ENCODE measurements at regions not wholly inside any gene's neighbourhood (a gene's known extent, or its start where the extent isn't known, plus 50 kb on each side); places are given as distances from the start of the nearest gene placed in this dataset.

DNA sequence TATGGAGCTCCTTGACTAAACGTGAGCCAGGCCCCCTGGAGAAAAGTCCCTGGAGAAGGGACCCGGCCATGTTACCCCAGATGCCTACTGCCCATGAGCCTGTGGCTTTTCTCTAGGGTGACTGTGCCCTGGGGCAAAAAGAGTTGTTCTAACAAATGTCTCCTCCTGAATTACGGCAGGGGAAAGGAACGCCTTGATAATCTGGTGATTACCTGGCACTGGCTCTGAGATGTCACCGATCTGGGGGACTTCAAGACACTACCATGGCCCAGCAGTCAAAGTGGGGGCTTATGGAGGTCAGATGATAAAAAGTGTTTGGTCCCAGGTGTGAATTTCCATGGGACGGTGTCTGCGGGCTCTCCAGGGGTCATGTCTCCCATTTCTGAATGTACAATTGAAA lies 140.7 kb downstream of the KLF13 start:
- H3K36me3 ChIP-seq (ENCODE audit: insufficient read depth, low read length) = no peaks in the 10 kb centered on the region
- no peak overlapping the region for H3K4me3 ChIP-seq (ENCODE audit: low read length)
- no peaks in the 10 kb centered on the region for H3K9me3 ChIP-seq (ENCODE audit: insufficient read depth, low read depth, low read length)
- H3K27ac ChIP-seq (ENCODE audit: low read depth, low read length) = no peak overlapping the region
- 90% methylated on average over 7 of the region's 7 CpGs for WGBS
- no peak overlapping the region for H3K9ac ChIP-seq (ENCODE audit: low read depth, low read length)
- no peaks in the 10 kb centered on the region; the same call in 1 of the 2 replicates for H3K27me3 ChIP-seq (ENCODE audit: insufficient read depth, low read length)
- H3K4me1 ChIP-seq (ENCODE audit: insufficient read depth, low read length) = no peaks in the 10 kb centered on the region

DNA sequence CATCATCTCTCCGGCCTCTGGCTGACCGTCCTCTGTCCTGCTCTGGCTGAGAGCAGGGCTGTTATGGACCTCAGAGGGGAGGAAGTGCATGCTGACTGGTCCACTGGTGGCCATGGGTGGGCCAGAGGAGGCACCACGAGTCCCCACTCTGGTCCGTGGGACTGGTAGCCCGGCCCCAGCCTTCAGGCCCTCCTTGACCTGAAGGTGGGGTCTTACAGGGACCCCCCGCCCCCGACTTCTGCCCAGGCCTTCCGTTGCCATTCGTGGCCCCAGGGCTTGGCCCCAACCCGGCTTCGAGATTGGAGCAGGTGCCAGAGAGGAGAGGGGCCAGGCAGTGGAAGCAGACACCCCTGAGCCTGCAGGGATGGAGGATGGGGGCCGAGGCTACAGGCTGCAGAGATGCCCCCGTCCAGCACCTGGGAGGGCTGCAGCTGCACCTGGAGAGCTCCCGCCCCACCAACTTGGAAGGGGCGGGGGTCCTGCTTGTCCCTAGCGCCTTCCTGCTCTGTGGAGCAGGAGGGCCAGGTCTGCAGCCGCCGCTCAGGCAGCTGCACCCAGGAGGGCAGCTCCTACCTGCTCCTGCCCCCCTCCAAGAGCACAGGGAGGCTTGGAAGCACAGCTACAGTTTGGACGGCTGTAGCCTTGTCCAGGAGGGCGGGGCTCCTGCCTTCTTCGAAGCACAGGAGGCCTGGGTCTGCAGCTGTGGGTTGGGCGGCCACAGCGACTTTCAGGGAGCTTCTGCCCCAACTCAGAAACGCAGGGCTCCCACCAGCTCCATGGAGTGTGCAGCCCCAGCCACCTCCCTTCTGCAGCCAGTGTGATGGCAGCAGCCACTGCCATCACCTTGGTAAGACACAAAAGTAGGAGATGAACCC lies 142.5 kb downstream of the KLF13 start:
- no peaks in the 10 kb centered on the region for H3K36me3 ChIP-seq (ENCODE audit: insufficient read depth, low read length)
- H3K4me1 ChIP-seq (ENCODE audit: insufficient read depth, low read length) = 0 out of 2 replicates have a peak, but pooled peaks cover 4% of the 10 kb centered on the region
- no peak overlapping the region for H3K9ac ChIP-seq (ENCODE audit: low read depth, low read length)
- no peak overlapping the region for H3K27ac ChIP-seq (ENCODE audit: low read depth, low read length)
- whole genome bisulfite sequencing = 90% methylated on average over 24 of the region's 24 CpGs
- no peak overlapping the region for H3K4me3 ChIP-seq (ENCODE audit: low read length)
- no peaks in the 10 kb centered on the region; the same call in 1 of the 2 replicates for H3K27me3 ChIP-seq (ENCODE audit: insufficient read depth, low read length)
- no peaks in the 10 kb centered on the region for H3K9me3 ChIP-seq (ENCODE audit: insufficient read depth, low read depth, low read length)

DNA sequence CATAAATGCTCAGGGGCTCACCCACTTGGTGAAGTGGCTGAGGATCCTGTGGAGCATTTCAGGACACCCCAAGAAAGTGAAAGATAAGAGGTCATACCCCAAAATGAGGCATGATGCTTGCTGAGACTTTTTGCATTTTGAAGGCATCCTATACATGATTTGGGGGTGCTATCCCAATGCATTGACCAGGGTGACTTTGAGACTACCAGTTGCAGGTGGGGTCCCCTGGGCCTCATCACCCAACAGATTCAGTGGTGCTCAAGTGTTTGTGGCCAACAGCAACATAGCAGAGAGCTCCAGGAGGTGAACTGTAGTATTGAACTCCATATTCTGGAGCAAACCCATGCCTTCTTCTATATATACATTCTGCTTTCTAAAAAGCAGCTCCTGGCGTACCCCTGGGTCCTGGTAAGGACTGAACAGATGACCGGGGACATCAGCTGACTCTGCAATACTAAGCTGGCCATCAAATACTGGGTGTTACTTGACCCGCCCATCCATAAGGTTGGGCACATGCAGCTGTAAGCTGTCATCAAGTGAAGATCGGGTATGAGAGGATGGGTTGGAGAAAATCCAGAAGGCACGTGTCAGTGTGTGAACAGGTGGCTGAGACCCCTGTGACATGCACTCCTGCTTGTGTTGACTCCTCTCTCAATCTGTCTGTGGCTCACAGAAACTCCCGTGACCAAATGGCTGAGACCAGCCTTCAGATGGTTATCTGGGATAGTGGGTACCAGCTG lies 143.3 kb downstream of the KLF13 start:
- Histone ChIP-seq H3K36me3 (ENCODE audit: insufficient read depth, low read length) (no peaks in the 10 kb centered on the region), H3K27me3 (ENCODE audit: insufficient read depth, low read length) (no peaks in the 10 kb centered on the region), H3K4me1 (ENCODE audit: insufficient read depth, low read length) (0 out of 2 replicates have a peak, but pooled peaks cover 4% of the 10 kb centered on the region), H3K4me3 (ENCODE audit: low read length) (no peak overlapping the region), H3K9ac (ENCODE audit: low read depth, low read length) (no peak overlapping the region), H3K9me3 (ENCODE audit: insufficient read depth, low read depth, low read length) (no peaks in the 10 kb centered on the region), H3K27ac (ENCODE audit: low read depth, low read length) (no peak overlapping the region)
- WGBS = 92% methylated on average over 6 of the region's 6 CpGs

DNA sequence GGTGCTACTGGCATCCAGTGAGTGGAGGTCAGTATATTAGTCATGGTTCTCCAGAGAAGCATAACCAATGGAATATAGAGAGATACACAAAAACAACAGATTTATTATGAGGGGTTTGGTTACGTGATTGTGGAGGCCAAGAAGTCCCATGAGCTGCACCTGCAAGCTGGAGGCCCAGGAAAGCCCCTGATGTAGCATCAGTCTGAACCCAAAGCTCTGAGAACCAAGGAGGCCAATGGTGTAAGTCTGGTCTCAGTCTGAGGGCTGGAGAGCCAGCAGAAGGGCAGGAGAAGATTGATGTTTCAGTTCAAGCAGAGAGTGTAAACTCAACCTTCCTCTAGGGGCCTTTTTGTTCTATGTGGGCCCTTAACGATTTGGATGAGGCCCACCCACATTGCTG lies 144.1 kb downstream of the KLF13 start:
- H3K4me3 ChIP-seq (ENCODE audit: low read length) = no peak overlapping the region
- WGBS = 75% methylated on average over 2 of the region's 2 CpGs
- H3K4me1 ChIP-seq (ENCODE audit: insufficient read depth, low read length) = 0 out of 2 replicates have a peak, but pooled peaks cover 4% of the 10 kb centered on the region
- no peaks in the 10 kb centered on the region for H3K9me3 ChIP-seq (ENCODE audit: insufficient read depth, low read depth, low read length)
- no peak overlapping the region for H3K27ac ChIP-seq (ENCODE audit: low read depth, low read length)
- no peak overlapping the region for H3K9ac ChIP-seq (ENCODE audit: low read depth, low read length)
- H3K27me3 ChIP-seq (ENCODE audit: insufficient read depth, low read length) = no peaks in the 10 kb centered on the region
- H3K36me3 ChIP-seq (ENCODE audit: insufficient read depth, low read length) = no peaks in the 10 kb centered on the region

DNA sequence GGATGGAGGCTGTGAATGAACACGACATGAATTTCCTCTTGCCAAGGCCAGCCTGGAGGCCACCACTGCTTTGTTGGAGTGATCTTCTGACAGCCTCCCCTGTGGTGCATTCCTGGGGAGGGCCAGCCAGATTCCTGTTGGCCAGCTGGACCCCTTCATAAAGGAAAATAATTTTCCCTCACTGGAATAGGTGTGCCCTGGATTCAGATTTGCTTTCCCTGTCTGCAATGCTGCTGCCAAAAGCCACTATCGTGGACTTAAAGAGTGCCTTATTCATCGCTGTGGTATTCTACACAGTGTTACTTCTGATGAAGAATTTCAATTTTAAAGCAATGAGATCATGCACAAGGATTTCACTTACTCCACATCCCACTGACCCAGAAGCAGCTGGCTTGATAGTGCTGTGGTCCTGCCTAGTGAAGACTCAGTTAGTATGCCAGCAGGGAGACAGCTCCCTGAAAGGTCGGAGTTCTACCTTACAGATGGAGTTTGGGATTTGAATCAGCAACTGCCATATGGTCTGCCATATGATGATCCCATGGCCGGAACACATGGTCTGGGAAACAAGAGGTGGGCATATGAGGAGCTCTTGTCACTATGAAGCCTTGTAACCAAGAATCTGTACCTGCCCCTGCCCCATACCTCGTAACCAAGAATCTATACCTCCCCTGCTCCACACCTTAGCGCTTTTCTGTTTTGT lies 145.2 kb downstream of the KLF13 start:
- WGBS = 94% methylated on average over 7 of the region's 7 CpGs
- no peak overlapping the region for H3K27ac ChIP-seq (ENCODE audit: low read depth, low read length)
- H3K9me3 ChIP-seq (ENCODE audit: insufficient read depth, low read depth, low read length) = no peaks in the 10 kb centered on the region
- H3K9ac ChIP-seq (ENCODE audit: low read depth, low read length) = no peak overlapping the region
- H3K36me3 ChIP-seq (ENCODE audit: insufficient read depth, low read length) = no peaks in the 10 kb centered on the region
- 0 out of 2 replicates have a peak, but pooled peaks cover 4% of the 10 kb centered on the region for H3K4me1 ChIP-seq (ENCODE audit: insufficient read depth, low read length)
- no peak overlapping the region for H3K4me3 ChIP-seq (ENCODE audit: low read length)
- H3K27me3 ChIP-seq (ENCODE audit: insufficient read depth, low read length) = no peaks in the 10 kb centered on the region

DNA sequence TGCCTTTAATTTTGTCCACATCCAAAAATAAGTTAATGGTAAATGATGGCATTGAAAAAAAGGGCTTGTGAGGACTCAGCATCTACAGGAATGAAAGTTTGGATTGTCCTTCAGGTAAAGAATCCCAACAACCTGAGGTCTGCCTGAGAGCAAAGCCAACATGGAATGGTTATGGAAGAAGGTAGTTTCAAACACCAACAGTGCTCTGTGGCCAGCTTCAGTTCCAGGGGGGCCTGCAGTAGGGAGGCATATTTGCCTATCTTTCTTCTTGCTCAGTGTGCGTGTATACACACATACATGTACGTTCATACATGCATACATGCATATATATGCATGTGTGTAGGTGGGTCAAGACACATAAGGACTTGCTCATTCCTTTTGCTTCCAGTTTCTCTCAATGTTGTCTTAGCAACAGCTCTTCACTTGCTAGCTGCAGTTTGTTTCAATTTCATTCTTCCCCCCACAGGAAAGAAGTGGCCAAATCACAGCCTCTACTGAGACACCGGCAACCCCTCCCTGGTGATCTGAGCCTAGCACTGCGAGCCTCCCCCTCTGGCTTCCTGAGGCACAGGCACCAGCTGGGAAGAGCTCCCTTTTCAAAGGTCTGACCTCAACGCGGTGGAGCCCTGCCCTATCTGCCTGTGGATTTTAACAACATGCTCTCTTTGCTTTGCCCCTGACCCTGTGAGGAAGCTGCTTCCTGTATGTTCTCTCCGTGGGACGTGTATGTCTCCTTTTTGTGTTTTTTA lies 146.2 kb downstream of the KLF13 start:
- Histone ChIP-seq H3K9ac (ENCODE audit: low read depth, low read length) (no peak overlapping the region), H3K4me1 (ENCODE audit: insufficient read depth, low read length) (0 out of 2 replicates have a peak, but pooled peaks cover 4% of the 10 kb centered on the region), H3K36me3 (ENCODE audit: insufficient read depth, low read length) (no peaks in the 10 kb centered on the region), H3K27ac (ENCODE audit: low read depth, low read length) (no peak overlapping the region), H3K9me3 (ENCODE audit: insufficient read depth, low read depth, low read length) (no peaks in the 10 kb centered on the region), H3K4me3 (ENCODE audit: low read length) (no peak overlapping the region), H3K27me3 (ENCODE audit: insufficient read depth, low read length) (no peaks in the 10 kb centered on the region)
- WGBS = 44% methylated on average over 7 of the region's 8 CpGs

DNA sequence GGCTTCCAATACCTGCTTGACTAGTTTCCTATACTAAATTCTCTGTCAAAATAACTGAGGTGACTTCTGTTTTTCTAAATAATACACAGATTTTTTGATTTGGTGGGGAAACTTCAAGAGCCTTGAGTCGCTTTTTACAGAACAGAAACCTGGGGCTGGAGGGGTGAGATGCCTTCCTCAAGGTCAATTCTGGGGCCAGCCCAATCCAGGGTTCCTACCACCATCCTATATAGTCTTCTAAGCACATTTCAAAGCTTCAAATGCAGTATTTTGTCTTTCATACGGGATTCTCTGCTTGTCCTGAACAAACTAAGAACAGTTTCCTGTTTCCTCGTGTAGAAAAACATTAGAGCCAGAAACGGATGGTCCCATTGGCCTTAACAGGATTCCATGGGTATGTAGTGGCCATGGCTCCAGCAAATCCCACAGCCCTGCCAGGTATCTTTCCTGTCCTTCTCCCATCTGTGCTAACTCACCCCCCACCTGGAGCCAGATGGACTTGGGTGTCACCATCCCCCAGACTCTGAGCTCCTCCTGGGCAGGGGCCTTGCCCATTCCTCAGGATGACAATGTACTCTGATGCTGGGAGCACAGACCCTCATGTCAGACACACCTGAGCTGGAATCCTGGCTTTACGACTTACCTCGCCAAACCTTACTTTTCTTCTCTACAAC lies 146.9 kb downstream of the KLF13 start:
- 0 out of 2 replicates have a peak, but pooled peaks cover 4% of the 10 kb centered on the region for H3K4me1 ChIP-seq (ENCODE audit: insufficient read depth, low read length)
- no peak overlapping the region for H3K4me3 ChIP-seq (ENCODE audit: low read length)
- H3K36me3 ChIP-seq (ENCODE audit: insufficient read depth, low read length) = no peaks in the 10 kb centered on the region
- WGBS = 79% methylated on average over 6 of the region's 6 CpGs
- H3K27ac ChIP-seq (ENCODE audit: low read depth, low read length) = no peak overlapping the region
- H3K27me3 ChIP-seq (ENCODE audit: insufficient read depth, low read length) = no peaks in the 10 kb centered on the region
- H3K9ac ChIP-seq (ENCODE audit: low read depth, low read length) = no peak overlapping the region
- no peaks in the 10 kb centered on the region for H3K9me3 ChIP-seq (ENCODE audit: insufficient read depth, low read depth, low read length)

DNA sequence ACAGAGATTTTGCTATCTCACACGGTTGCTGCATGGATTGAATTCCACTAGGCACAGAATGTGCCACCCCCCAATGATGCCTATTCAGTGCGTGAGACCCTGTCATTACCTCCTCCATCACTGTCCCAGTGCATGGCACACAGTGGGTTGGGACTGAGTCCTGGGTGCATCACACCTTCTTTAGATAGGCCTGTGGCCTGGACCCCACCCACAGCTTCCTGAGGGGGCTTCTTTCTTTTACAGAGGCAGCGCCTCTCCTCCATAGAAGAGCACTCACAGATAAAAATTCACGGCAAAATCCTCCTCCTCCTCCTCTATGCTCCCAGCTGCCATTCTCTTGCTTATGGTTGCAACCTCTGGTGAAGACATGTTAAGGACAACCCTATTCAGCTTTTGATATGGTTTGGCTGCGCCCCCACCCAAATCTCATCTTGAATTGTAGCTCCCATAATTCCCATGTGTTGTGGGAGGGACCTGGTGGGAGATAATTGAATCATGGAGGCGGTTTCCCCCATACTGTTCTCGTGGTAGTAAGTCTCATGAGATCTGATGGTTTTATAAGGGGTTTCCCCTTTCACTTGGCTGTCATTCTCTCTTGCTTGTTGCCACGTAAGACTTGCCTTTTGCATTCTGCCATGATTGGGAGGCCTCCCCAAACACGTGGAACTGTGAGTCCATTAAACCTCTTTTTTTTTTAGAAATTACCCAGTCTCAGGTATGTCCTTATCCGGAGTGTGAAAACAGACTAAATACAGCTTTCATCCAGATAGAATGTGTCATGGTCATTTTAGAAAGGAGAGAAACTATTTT lies 147.6 kb downstream of the KLF13 start:
- Histone ChIP-seq H3K27ac (ENCODE audit: low read depth, low read length) (no peak overlapping the region), H3K4me1 (ENCODE audit: insufficient read depth, low read length) (0 out of 2 replicates have a peak, but pooled peaks cover 4% of the 10 kb centered on the region), H3K27me3 (ENCODE audit: insufficient read depth, low read length) (no peaks in the 10 kb centered on the region), H3K9ac (ENCODE audit: low read depth, low read length) (no peak overlapping the region), H3K4me3 (ENCODE audit: low read length) (no peak overlapping the region), H3K9me3 (ENCODE audit: insufficient read depth, low read depth, low read length) (no peaks in the 10 kb centered on the region), H3K36me3 (ENCODE audit: insufficient read depth, low read length) (no peaks in the 10 kb centered on the region)
- 86% methylated on average over 9 of the region's 10 CpGs for WGBS

DNA sequence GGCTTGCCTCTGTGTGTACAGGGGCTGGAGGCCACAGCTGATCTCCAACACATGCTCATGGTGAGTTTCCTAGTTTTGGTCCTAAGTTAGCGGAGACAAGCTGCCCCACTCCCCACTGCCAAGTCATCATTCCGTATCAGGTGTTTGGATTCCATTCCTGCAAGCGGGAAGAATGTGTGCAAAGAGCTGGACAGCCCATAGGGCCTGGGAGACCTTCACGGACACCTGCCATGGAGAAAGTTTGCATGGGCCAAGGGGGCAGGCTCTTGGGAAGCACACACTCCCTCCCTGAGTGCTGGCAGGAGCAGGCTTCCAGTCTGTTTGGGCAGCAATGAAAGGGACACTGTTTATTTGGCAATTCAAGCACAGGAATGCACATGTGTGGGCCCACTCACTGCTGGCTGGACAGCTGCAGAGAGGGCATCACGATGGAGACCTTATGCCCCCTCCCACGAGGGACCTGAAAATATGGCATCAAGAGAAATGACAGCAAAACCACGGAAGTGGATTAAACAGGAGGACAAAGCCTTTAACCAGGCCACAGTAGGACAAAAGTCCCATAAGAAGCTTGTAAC lies 149.7 kb downstream of the KLF13 start:
- H3K9ac ChIP-seq (ENCODE audit: low read depth, low read length) = no peak overlapping the region
- 0 out of 2 replicates have a peak, but pooled peaks cover 4% of the 10 kb centered on the region for H3K4me1 ChIP-seq (ENCODE audit: insufficient read depth, low read length)
- H3K27me3 ChIP-seq (ENCODE audit: insufficient read depth, low read length) = peaks cover 15% of the 10 kb centered on the region
- H3K36me3 ChIP-seq (ENCODE audit: insufficient read depth, low read length) = no peaks in the 10 kb centered on the region
- no peak overlapping the region for H3K27ac ChIP-seq (ENCODE audit: low read depth, low read length)
- H3K9me3 ChIP-seq (ENCODE audit: insufficient read depth, low read depth, low read length) = no peaks in the 10 kb centered on the region
- 93% methylated on average over 7 of the region's 7 CpGs for WGBS
- H3K4me3 ChIP-seq (ENCODE audit: low read length) = no peak overlapping the region
